NCI-H524 treated with DMSO at 0.1 percent for 48 hours (cell line): ENCODE measurements at regions not wholly inside any gene's neighbourhood (a gene's known extent, or its start where the extent isn't known, plus 50 kb on each side); places are given as distances from the start of the nearest gene placed in this dataset.

Experiments
- DNase-seq: peaks from one replicate; lab custom pipeline; 2025; lab: John Stamatoyannopoulos, UW

DNA sequence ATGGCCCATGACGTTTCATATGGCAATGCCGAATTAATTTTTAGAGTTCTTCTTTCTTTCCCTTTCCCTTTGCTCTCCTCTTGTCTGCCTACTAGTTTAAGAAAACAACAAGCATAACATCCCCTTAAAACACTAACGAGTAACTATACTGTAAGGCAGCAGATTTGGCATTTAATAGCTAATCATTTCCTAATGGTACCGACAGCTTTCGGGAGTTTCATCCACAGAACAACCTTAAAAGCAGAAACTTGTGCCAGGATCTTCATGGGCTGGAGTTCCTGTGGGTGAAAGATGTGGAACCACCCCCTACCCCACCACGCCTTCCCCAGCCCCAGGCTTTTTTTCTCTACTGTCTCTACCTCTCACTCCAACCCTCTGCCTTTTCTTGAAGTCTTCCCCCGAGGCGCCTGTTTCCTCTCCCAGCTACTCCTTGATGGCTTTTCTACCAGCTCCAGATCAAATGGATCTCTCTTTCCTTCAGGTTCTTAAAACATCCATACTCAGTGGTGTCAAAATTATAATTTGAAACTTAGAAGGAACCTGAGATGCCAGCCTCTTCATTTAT is 319.5 kb downstream of the PIK3R1 start:
- no peak for DNase-seq

DNA sequence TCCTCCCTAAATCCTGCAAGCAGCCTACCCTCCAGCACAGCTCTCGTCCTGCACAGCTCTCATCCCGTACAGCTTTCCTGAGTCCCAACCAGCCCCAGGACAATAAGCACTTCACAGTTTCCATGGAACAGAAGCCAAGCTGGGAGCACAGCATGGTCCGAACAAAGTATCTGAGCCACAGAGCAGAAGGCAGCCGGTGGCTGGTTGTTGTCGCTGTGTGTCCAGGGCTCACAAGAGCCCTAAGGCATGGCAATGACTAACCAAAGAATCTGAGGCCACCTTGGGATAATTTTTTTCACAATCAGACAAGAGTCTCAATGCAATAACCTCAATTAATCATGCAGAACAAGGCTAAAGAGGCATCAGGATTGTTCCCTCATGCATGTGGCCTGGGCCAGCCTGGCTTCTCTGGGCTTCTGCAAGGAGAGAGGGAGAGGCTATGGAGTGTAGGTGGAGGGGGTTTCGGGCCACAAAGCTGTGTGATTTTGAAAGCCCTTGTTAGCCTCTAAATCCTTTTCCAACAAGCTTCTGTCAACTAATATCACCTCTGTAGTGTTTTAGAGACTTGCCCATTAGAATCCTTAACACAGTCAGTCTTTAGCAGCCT is 323.4 kb downstream of the PIK3R1 start:
- no peak for DNase-seq

DNA sequence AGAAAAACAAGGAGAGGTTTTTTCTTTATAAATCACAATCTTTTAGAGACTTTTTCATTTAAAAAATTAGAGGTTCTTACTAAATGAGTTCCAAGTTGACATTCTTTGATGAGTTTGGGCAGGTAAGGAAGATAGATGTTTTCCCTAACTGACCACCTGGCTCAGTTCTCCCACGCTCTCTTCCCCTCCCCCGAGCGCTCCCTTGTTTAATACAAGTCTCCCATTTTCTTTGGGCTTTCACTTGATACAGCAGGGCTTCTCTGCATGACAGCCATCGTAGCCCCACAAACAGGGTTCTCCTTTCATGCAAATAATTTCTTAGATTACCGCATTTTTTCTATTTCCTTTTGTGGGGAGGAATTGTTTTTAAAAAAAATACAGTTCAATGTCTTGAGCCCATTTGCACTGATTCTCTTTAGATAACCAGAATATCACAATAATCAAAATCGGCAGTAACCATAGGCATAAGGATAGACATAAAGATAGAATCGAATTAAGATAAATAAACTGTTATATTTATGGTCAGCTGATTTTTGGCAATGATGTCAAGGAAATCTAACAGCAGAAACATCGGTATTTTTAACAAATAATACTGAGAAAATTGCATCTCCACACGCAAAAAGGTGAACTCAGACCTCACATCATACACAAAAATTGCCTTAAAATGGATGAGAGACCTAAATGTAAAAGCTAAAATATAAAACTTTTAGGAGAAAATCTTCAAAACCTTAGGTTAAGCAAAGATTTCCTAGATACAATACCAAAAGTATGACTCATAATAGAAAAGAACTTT is 325.4 kb downstream of the PIK3R1 start:
- DNase-seq, result no peak

DNA sequence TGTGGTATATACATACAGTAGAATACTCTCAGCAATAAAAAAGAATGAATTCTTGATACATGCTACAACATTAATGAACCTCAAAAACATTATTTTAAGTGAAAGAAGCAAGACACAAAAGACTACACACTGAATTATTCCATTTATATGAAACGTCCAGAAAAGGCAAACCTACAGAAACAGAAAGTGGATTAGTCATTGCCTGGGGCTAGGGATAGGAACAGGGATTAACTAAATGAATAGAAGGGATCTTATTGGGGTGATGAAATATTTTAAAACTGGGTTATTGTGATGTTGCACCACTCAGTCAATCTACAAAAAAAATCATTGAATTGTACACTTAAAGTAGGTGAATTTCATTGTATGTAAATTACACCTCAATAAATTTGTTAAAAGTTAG is 326.7 kb downstream of the PIK3R1 start:
- DNase-seq, result no peak

DNA sequence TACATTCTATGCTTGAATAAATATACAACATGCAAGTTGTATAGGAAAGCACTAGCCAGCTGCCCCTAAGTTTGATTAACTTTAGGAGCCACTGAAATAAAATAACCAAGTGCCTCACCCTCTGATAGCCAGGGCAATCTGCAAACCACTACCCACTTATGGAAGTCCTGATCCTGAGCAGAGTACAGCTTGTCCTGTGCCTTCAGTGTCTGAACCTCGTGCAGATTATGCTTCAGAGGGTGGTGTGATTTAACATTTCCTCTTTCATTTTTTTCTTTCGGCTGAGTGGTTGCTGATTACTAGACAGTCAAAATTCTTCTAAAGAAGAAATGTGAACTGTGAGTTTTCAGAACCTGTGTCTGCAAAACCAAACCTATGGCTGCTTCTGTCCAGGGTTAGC is 327.7 kb downstream of the PIK3R1 start:
- DNase-seq, result no peak

DNA sequence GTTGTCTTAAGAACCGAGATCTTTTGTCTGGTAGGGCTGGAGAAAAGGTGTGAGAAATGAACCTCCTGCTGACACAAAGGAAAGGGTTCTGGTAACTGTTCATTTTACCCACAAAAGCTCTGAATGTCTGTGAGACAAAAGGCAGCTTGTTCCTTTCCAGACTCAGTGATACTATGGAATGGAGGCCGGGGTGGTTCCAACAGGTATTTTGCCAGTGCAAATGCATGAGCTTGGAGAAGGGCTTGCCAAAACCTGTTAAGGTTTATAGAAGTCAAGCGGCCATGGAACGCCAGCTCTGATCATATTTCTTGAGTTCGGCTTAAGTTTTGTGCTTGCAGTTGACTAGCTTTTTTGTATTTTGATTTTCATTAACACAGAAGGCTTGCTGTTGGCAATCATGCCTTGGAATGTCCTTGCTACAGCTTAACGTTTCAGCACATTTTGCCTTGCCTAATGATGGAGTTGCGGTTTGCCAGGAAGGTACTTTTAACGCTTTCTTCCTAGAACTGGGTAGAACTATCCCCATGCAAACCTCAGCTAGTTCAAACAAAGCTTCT is 328.6 kb downstream of the PIK3R1 start:
- no peak for DNase-seq

DNA sequence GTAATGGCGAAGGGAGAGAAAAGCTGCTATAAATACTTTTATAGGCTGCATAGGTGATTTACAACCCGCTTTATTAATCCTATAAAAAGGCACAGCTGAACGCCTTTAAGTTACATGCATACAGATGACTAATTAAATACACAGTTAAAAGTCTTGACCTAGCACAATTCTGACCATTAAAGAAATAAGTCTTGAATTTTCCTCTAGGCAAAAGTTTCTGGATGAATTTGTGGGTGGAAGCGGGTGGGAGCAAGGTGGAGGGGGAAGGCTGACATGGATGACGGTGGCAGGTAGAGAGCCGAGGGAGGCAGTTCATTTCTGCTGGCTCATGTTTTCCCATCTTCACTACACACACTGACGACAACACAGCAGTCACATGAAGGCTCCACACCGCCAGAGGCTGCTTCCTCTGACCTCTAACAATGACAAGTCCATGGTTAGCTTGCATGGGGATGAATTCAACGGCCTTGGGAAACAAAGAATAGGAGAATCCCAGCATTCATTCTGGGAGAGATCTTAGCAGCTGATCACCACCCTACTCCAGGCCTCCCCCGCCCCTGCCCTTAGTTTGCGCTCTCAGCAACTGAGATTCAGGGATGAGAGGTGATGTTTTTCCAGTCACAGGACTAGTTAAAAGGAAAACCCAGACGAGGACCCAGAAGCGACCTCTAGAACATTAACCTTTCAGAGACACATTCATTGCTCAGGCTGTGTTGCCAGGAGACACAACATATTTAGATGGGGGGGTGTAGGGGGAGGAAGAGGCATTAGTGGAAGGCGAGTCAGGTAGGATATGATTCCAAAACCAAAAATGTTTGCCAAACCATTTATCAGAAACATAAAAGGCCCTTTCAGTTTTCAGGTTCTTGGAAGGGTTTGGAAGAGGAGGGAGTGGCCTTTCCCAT is 329.3 kb downstream of the PIK3R1 start:
- DNase-seq, result no peak

DNA sequence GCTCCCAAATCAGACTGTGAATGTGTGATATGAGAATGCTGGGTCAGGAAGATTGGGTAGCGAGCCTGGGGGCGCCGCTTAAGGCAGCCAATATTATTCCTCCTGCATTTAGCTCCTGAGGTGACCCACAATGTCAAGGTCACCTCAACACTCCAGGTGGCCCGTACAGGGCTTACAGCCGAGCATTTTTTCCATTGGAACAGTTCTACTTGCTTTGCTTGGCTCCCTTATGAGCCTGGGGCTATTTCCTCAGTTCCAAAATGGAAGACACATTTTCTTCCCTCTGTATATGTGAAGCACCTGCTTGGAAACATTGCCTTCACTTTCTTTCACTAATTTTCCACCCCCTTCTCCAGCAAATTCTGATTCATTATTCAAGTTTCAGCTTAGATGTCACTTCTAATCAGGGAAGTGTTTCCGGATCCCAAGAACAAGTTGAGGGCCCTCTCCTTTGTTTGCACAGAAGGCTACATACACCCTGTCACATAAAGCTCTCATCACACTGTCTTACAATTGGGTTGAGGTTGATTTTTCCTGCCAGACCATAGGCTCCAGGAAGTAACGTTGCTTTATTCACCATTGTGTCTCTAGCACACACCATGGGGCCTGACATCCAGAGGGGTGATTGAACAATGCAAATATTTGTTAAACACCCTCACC is 330.2 kb downstream of the PIK3R1 start:
- DNase-seq, result no peak

DNA sequence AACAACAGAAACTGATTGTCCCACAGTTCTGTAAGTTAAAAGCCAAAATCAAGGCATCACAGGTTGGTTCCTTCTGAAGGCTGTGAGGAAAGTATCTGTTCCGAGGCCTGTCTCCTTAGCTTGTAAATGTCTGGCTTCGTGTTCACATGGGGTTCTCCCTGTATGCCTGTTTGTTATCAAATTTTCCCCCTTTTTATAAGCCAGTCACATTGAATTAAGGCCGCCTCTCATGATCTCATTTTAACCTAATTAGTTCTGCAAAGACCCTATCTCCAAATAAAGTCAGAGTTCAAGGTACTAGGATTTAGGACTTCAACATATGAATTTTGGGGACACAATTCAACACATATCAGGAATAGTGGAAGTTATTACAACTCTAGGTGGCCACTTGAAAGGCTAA is 331.5 kb downstream of the PIK3R1 start:
- no peak for DNase-seq

DNA sequence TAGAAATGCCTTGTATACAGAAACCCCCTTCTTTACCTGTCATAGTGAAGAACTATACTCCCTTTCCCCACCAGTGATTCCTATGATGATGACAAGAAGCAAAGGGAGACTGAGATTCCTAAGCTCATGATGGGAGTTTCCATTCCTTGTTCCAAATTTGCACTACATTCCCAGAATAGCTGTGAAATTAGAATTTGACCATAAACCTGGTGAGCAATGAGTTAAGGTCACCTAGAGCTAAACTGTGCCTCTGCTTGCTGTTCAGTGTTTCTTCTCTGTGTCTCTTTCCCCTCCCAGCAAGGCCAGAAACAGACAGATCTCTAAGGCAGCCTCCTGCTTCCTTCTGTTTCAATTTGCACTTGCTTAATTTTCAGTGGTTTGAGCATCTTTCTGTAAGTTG is 332.1 kb downstream of the PIK3R1 start:
- no peak for DNase-seq

DNA sequence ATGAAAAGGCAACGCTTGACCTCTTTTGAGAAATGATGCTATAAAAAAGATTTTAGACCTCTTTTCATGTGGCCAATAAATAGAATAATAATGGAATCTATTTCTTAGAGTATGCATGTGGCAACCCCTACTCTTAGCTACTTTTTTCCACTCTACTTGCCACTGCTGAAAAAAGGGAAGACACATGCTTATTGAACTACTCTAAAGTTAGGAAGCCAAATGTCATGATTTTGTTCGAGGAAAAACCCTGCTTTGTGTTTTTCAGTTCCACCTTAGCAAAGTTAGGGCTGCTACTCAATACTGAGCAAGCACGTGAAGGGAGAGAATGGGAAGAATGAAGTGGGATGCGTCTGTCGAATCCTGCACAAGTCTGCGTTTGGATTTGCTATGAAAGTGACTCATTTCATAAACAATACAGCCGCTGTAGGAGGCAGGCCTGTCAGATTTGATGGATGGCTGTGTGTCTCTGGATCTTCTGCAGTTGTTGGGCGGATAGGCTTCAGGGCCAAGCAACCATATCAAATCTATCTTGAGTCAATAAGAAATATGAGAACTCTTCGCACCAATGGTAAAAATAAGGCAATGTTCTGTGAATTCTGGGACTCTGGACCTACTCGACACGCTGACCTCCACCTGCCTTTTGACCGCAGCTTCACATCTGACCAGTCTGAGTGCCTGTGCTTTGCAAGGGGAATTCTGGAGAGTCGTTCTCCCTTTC is 333.6 kb downstream of the PIK3R1 start:
- DNase-seq, result no peak

DNA sequence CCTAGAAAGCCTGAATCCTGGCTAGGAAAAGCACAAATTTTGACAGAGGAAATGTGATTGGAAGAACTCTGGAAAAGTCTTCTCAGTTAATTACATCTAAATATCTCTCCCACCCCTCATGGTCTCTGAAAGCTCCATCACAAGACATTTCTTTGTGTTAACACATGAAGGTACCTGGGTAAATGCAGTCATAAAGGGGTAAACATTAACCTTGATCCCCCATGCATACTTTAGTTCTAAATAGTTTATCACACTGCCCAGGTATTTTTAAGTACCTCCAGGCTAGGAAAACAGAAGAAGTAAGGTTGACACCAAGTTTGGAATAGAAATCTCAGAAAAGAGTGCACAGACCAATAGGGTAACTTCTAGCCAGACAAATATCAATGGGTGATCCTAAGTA is 334.5 kb downstream of the PIK3R1 start:
- no peak for DNase-seq

DNA sequence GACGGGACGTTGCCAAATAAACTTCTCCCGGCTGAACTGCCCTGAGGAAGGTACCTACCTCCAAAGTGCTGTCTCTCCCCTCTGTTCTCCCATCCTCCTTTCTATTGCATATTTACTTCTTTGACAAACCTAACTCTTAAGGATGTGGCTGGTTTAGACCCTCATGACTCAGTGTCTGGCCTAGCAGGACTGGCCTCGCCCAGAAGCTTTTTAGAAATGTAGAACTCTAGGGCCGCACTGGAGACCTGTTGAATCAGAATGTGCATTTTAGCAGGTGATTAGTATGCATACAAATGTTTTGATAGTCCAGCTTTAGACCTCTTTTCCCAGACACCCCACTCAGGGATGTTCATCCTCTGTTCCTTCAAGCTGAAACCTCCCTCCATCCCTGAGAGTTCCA is 335.9 kb downstream of the PIK3R1 start:
- DNase-seq, result no peak

DNA sequence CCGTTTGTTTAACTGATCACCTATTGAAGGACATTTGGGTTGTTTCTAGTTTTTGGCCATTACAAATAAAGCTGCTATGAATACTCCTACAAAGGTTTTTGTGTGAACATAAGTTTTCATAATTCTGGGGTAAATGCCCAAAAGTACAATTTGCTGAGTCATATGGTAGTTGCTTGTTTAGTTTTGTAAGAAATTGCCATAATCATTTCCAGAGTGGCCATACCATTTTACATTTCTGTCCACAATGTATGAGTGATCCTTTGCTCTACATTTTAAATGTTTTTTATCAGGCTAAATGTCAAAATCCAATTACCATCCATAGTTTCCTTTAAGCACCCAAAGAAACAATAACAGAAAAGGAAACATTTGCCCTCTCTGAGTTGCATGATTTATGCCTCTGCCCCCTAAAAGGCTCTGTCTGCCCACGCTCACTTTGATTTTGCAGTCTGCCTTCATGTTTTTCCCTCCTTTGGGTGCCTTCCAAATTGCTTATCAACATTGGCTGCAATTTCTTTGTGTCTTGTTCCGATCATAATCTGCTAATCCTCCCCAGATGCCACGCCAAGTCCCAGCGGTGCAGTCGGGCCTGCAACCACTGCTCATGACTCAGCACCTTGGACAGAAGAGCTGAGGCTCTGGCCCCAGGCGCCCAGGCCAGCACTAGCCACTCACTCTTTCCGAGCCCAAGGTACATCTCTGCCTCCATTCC is 339.2 kb downstream of the PIK3R1 start:
- DNase-seq, result no peak

DNA sequence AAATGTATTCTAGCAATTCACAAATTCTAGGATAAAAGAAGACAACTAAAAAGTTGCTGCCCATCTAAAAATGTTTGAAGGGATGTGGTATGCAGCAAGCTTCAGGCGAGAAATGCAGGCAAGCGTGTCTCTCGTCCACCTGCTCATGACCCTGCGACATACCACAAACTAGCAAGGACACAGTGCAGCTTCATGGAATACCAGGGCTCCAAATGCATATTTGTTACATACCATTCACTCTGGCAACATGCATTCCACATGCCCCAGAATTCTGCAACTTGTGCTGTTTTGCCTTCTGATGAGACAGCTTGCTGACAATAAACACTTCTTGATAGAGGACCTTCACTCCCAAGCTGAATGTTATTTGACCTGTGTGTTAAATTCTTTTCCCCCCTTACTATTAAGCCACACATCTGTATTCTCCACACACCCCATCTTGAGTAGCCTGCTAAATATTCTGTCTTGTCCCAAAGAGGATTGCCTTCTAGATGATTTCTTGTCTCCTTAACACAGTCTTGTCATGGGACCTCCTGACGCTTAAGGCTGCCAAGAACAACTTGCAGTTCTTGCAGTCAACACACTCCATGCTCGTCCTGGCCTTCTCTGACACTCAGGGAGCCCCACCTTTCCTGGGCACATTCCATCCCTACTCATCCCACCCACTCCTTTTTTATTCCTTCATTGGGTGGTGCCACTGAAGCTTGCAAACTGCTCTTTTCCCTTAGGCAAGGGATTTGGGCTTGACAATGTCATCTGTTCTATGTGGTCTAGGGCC is 340.5 kb downstream of the PIK3R1 start:
- no peak for DNase-seq

DNA sequence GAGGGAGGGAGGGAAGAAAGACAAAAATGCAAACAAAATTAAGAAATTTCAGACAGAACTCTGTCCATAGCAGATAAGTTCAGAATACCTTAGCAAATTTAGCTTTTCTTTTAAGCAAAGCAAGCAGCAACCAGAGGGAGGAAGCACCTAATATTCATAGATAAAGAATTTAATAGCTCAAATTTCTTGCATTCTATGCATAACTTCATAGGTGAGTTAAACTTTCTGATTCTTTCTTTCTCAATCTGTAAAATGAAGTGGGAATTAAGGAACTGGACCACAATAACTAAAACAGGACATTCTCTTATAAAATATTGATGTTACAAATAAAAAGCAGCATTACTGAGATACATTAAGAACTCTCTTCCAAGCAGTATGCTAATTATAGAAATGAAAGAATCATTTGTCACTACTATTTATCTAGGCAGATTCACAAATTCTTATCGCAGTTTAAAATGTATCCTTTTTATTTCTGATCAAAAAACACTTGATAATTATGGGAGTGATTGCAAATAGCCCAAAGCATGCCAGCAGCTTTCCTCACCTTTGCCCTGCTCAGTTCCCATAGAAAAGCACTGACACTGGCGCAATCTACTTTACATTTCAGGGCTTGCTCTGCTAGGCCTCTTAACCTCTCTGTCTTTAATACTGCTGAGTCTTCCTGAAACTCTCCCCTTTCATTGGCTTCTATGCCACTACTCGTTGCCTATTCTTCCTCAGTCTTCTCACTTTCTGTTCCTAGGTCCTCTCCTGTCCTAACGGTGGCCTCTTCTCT is 341.8 kb downstream of the PIK3R1 start:
- DNase-seq, result no peak

DNA sequence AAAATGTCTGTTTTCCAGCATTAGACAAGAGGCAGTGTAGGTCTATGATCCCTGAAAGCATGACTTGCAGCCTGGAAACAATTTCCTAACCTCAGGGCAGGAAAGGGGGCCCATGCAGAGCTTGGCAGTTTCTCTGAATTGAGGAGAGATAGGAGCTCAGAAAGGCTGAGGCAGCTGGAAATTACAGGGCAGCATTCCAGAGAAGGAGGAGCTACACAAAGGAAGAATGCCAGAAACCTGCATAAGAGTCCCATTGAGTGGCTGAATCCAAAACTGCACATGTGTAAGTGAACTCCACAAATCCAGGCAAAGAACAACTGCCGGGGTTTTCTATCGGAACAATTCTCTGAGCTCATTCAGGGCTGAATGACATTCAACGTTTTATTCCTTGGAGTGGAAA is 346.8 kb downstream of the PIK3R1 start:
- no peak for DNase-seq

DNA sequence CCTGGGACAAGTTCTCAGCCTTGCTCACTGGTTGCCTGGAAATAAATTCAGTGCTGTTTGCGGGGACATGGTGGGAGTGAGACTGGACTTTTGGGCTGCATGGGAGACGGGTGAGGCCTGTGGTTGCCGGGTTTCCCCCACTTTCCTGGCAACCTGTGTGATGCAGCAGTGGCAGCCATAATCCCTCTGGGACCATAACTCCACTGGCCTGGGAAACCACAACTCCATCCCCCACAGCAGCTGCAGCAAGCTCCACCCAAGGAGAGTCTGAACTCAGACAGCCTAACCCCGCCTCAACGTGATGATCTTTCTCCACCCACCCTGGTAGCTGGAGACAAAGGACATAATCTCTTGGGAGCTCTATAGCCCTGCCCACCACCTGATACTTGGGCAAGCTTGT is 349.9 kb downstream of the PIK3R1 start:
- DNase-seq, result no peak

DNA sequence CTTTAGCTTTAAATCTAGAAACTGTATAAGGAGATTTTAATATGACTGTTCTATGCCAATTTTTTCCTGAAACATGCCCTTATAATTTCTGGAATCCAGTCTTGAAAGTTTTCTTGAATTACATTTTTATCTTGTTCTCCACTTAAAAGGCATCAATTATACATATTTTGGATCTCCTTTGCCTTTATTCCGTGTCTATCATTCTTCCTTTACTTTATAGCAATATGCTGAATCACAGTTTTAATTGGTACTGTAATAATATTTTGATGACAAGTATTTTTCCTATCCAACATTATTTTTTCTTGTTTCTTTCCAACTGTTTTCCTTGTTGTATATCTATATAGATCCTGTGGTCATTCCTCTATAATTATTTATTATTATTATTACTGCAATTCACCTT is 361.2 kb downstream of the PIK3R1 start:
- DNase-seq, result no peak
